GM12892 (cell line): ENCODE measurements at regions not wholly inside any gene's neighbourhood (a gene's known extent, or its start where the extent isn't known, plus 50 kb on each side); places are given as distances from the start of the nearest gene placed in this dataset.
A peak's percentile ranks its signal among the peaks of the same experiment; 100 is the strongest.

Experiments
- DNase-seq: peaks from one replicate; pipeline ENCODE4 v3.0.0; 2011; ENCODE audit not compliant: insufficient read length
- FAIRE-seq: peaks from 2 replicates; lab custom pipeline; 2011; peaks lifted over from hg19 to GRCh38; lab: Jason Lieb, UNC
- POLR2A ChIP-seq: IDR thresholded peaks from 2 replicates; pipeline ENCODE4 v1.6.1; 2011; ENCODE audit warnings: low read depth, low read length, control low read depth
- POLR2AphosphoS5 ChIP-seq: IDR thresholded peaks from 2 replicates; pipeline ENCODE4 v1.6.1; 2011; ENCODE audit warnings: low read depth, low read length, control low read depth
- TAF1 ChIP-seq: IDR thresholded peaks from 2 replicates; pipeline ENCODE4 v1.6.1; 2011; ENCODE audit warnings: low read depth, mild to moderate bottlenecking, control low read depth, low read length, borderline replicate concordance

DNA sequence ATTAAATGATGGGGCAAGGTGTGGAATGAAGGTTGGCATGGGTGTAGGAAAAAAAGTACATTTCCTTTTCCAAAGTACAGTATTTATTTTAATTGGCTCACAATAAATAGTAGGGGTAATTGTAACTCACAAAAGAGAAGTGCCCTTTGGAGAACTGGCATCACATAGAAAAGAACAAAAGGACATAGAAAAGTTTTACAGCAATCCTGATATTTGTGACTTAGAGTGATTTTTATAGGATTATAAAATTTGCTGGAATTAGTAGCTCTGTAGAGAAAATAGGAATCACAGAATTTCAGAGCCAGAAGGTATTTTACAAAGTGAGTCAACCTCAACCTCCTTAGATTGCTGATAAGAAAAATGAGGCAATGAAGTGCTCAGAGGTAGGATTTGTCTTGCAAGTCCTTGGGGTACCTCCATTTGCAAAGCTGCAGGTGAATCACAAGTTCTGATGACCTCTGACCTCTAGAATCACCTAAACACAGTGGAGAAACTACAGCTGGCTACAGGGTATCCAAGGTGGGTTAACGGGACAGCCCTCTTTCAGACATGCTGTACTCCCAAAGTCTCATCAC lies 133.6 kb downstream of the SOCS6 start:
- no peak for TF ChIP-seq POLR2AphosphoS5
- DNase-seq: no peak
- FAIRE-seq: no peak

DNA sequence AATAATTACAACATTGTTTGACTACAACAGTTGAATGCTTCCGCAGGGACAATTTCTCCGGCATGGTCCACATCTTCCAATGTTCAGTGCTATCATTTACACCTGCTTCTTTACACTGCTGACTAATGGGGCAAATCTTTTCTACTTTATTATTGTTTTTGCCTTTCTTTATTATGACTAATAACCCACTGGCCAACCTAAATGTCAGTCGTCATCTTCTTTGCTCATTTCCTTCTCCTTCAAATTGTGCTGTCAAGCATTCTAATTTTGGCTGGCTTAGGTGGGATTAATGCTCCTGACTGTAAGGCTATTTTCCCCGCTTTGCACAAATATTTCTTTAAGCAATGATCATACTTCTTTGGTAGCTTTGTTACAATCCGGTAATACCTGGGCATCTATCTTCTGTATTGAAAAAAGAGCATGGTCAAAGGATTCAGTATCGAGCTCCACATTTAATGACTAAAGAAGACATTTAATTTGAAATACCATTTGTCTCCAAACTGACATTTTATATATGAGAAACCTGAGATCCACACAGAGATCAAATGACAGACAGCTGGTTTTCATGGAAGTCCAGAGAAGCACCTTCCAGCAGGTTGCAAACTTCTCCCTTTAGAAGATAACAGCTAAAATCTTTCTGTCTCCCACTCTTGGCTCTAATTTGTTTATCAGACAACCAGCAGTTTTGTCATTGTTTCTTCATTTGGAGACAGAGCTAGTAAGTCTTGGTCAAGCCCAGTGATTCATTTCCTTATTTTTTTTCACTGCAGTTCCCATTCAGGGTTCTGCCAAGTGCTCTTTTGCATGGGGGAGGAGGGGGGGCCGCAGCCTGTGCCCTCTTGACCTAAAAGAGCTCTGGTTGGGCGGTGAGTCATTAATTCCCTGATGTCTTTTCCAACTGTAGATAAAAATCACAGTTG lies 132.9 kb downstream of the SOCS6 start:
- TF ChIP-seq POLR2A (no peak), POLR2AphosphoS5 (no peak), TAF1 (no peak)
- no peak for DNase-seq
- FAIRE-seq: no peak

DNA sequence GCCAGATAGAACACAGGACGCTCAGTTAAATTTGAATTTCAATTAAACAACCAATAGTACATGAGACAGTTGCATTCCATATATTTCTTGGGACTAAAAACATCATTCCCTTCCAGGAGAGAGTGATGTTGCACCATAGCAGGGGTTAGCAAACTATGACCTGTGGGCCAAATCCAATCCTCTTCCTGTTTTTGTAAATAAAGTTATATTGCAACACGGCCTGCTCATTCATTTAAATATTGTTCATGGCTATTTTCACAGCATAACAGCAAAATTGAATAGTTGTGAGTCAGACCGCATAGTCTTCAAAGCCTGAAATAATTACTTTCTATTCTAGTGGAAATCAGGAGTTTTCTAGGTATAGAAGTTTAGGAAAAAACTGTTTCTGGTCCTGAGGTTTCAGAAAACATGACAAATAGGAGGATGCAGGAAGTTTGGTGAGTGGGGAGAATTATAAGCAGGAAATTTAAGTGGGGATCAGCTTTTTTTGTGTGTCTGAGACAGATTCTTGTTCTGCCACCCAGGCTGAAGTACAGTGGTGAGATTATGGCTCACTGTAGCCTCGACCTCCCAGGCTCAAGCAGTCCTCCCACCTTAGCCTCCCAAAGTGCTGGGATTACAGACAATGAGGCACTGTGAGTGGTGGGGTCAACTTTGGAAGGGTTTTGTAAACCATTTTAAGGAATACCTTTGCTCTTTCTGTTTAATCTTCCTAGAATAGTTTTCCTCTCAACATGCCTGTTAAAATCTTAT lies 131.5 kb downstream of the SOCS6 start:
- TF ChIP-seq POLR2A (no peak), POLR2AphosphoS5 (no peak), TAF1 (no peak)
- DNase-seq (no peak), FAIRE-seq (no peak)

DNA sequence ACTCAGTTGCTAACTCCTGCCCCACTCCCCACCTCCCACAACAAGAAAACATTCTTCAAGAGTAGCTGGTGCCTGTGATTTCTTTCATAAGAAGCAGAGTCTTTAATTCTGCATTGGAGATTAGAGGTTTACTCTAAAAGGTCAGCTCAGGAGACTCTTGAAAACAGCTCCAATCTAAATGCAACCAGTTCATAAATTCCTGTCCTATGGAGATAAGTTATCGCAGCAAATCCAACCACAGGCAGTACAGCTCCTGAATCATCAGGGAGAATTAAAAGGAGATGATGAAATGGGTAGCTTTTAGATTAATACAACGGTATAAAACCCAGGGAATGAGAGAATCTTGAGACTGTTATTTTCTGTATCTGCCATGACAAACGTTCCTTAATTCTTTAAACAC lies 130.7 kb downstream of the SOCS6 start:
- FAIRE-seq (no peak), DNase-seq (no peak)
- TF ChIP-seq POLR2A: no peak
- TF ChIP-seq POLR2AphosphoS5: no peak
- TF ChIP-seq TAF1: no peak

DNA sequence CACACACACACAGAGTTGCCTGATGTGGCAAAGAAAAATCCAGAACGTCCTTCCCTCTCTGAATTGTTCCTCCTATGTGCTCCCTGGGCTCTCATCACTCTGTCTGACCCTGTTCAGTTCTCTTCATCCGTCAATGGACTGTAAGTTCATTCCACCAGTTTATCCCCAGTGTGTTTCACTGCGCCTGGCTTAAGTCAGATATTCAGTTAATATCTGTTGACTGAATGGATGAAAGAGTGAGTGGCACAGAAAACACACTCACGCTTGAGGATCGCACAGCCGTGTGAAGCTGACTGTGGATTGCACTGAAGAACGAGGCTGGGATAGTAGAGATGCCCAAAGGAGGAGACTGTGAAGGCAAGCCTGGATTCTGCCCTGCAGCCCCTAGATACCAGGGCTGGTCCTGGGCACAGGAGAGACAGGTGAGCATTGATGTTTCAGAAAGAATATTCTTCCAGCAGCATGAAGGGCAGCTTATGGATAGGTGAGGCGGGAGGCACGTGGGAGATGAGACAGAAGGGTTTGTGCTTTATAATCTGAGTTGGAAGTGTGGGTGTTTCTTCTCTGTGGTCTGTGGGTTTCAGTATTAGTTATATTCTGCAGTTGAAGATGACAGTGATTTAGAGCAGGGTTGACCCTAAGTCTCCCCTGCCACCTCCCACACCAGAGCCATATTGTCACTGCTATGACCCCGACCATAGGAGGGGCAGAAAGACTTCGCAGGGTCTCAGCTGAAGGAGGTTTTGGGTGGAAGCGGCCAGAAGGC lies 129.9 kb downstream of the SOCS6 start:
- FAIRE-seq (no peak), DNase-seq (peak; percentile 16)
- TF ChIP-seq TAF1 (no peak), POLR2A (no peak), POLR2AphosphoS5 (no peak)

DNA sequence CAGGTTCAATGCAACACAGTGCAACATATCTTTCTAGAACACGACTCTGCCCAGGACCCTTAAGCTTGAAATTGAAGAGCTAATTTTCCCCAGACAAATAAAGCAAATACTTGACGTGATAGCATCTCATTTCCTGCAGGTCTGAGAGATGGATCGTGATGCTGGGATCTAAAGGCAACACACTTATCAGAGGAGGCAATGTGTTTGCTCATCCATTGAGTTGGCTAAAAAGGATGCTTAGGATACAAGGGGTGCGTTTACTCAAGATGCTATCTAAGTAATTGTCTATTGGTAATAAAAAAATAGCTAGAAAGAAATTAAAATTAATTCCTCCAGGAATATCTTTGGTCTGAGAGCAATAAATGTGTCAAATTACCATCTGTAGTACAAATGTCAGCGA lies 129.0 kb downstream of the SOCS6 start:
- no peak for FAIRE-seq

DNA sequence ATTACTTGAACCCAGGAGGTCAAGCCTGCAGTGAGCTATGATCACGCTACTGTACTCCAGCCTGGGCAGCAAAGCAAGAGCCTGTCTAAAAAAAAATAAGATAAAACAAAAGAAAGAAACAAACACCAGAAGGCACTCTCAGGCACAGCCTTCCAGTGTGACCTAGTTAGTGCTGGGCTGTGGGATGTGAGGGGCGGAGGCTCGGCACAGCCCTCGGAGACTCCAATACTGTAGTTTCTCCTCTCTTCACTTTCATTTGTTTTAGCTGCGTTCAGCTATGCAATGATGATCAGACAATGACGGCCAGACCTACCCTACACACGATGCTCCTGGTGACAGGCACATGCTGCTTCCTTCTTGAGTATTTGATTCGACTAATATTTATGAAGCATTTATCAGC lies 127.7 kb downstream of the SOCS6 start:
- no peak for FAIRE-seq
- no peak for TF ChIP-seq POLR2AphosphoS5
- TF ChIP-seq TAF1: no peak
- no peak for DNase-seq

More for the DNA sequence above, 129.0 kb downstream of the SOCS6 start:
- no peak for DNase-seq
- TF ChIP-seq TAF1 (no peak), POLR2AphosphoS5 (no peak), POLR2A (no peak)

DNA sequence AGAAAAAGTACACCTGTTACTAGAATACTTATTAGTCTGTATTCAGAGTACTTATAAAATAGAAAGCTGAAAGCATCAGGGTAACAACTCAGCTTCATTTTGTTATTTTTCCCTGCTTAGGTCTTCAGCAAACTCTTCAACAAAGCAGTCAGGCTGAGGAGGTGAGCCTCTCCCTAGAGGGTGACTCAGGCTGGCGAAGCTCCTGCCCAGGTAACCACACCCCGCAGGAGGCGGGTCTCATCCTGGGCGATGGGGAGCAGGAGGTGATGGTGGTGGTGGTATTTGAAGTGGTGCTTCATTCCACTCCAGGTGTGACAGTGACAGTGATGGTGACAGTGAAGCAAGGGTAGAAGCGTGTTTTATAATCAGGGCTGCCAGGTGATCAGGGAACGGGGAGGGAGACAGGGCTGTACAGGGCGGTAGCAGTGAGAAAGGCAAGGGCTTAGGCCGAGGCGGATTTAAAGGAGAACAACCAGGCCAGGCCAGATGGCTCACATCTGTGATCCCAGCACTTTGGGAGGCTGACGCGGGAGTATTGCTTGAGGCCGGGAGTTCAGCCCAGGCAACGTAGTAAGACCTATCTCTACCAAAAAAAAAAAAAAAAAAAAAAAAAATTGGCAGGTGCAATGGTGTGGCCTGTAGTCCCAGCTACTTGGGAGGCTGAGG lies 127.1 kb downstream of the SOCS6 start:
- DNase-seq (no peak), FAIRE-seq (no peak)
- TF ChIP-seq TAF1 (no peak), POLR2AphosphoS5 (no peak), POLR2A (no peak)

DNA sequence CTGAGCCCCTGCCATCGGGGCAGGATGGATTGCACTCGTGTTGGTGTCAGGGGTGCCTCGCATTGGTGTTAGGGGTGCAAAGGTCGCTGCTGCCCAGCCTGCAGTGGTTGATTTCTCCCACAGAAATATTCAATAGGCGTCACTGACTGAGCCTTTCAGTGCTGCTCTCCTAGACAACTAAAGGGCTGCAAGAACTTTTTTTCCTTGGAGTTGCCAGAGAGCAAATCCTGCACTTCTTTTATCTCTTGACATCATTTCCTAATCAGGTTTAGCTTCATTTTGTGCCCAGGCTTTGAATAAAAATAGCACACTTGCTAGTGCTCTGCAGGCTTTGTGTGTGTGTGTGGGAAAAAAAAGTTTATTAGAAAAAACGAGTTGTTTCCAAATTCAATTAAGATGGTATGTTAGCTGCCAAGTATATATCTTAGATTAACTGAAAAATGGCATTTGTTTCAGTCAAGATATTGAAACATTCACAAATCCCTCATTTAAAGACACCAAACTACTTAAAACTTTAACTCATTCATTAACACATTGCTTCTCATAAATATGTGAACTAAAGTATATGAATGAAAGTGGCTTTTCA lies 125.6 kb downstream of the SOCS6 start:
- DNase-seq (no peak), FAIRE-seq (no peak)
- TF ChIP-seq POLR2A (no peak), TAF1 (no peak), POLR2AphosphoS5 (no peak)

DNA sequence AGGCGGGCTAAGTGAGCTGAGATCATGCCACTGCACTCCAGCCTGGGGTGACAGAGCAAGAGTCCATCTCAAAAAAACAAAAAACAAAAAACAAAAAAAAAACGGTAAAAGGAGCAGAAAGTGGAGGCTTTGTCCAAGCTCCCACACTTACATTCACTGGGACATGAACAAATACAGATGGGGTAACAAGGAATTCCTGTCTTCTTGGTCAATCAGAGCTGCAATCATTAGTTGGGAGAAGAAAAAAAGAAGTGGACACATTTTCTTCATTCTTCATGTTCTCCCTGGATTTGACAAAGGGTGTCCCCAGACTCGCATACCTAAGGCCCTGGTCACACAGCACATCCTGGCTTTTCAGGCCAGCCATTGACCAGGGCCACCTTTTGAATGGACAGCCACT lies 124.6 kb downstream of the SOCS6 start:
- DNase-seq: no peak
- no peak for FAIRE-seq
- TF ChIP-seq TAF1 (no peak), POLR2AphosphoS5 (no peak), POLR2A (no peak)

DNA sequence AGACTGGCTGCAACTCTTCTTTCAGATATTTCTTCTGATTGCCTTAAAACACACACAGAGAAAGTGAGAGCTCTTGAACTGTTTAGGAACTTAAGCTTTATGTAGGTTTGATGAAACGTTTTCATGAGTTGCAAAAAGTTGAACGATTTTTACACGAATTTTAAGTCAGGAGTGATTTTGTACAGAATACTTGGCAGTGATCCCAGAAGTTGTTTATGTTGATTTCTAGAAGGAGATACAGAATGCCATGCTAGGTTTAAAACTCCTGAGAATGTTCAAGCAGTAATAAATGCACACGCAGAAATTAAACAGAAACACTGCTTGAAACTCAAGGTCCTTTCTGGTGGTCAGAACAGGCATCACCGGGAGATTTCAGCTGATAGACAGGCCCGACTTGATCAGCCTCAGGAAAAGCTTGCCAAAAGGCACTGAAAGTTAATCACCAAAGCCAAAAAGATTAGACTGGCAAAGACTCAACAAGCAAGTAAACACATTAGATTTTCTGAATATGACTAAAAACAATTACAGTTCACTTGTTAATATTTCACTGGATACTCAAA lies 123.1 kb downstream of the SOCS6 start:
- FAIRE-seq: no peak
- TF ChIP-seq TAF1: no peak
- TF ChIP-seq POLR2AphosphoS5: no peak
- no peak for TF ChIP-seq POLR2A
- DNase-seq: no peak
